Effector memory CD4-positive, alpha-beta T cell (primary cell): ENCODE measurements at regions not wholly inside any gene's neighbourhood (a gene's known extent, or its start where the extent isn't known, plus 50 kb on each side); places are given as distances from the start of the nearest gene placed in this dataset.

Experiments
- DNase-seq, 3 donors: peaks; one replicate each; pipeline ENCODE4 v3.0.0-alpha.2; 2020
- H3K27ac ChIP-seq: 2 replicates; pipeline ENCODE4 v1.7.0; 2013; ENCODE audit warnings: mild to moderate bottlenecking, low read length, moderate library complexity; ENCODE audit not compliant: insufficient read depth, poor library complexity, severe bottlenecking
- H3K27me3 ChIP-seq: replicated peaks from 2 replicates; pipeline ENCODE4 v1.7.0; 2013; ENCODE audit warnings: mild to moderate bottlenecking, low read length; ENCODE audit not compliant: insufficient read depth, control insufficient read depth, poor library complexity, severe bottlenecking
- H3K36me3 ChIP-seq: 2 replicates; pipeline ENCODE4 v1.7.0; 2013; ENCODE audit warnings: mild to moderate bottlenecking, low read length, moderate library complexity; ENCODE audit not compliant: control insufficient read depth, insufficient read depth
- H3K4me1 ChIP-seq: 2 replicates; pipeline ENCODE4 v1.7.0; 2013; ENCODE audit warnings: low read length, mild to moderate bottlenecking; ENCODE audit not compliant: control insufficient read depth, insufficient read depth, poor library complexity, severe bottlenecking
- H3K4me3 ChIP-seq: 2 replicates; pipeline ENCODE4 v1.7.0; 2013; ENCODE audit warnings: low read length, low read depth, mild to moderate bottlenecking; ENCODE audit not compliant: insufficient read depth, poor library complexity, severe bottlenecking
- H3K9me3 ChIP-seq: 2 replicates; pipeline ENCODE4 v1.7.0; 2013; ENCODE audit warnings: mild to moderate bottlenecking, low read length, moderate library complexity; ENCODE audit not compliant: control insufficient read depth

- Histone ChIP-seq H3K9me3 (no peaks in the 10 kb centered on the region), H3K4me3 (no peak overlapping the region), H3K4me1 (no peaks in the 10 kb centered on the region), H3K36me3 (no peaks in the 10 kb centered on the region), H3K27me3 (no peaks in the 10 kb centered on the region), H3K27ac (no peak overlapping the region)
- no peak for DNase-seq
Measured at GRCh38 chr13:27014406-27015359, 156.9 kb downstream of the USP12 start.

DNA sequence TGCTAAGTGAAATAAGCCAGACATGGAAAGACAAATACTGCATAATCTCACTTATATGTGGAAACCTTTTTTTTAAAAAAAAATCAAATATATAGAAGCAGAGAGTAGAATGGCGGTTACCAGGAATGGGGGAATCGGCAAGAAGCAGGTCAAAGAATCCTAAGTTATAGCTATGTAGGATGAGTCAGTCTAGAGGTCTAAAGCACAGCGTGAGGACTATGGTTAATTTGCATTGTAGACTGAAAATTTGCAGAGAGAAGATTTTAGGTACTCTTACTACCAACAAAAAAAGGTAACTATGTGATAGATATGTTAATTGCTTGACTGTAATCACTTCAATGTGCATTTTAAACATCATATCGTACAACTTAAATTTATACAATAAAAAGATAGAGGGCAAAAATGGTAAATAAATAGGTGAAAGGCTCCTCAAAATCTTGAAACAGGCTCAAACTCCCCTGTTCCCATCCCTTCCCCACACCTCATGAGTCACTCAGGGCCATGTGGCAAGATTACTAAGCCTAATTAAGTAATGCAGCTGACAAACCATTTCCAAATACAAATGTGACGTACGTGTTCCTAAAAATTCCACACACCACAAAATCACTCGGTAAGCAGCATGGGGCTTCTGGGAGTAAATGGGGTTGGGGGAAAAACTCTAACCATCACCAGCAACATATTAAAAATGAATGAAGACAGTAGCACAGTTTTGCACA is 159.0 kb downstream of the USP12 start:
- H3K27ac ChIP-seq: no peak overlapping the region
- no peaks in the 10 kb centered on the region for H3K9me3 ChIP-seq
- no peak for DNase-seq
- H3K4me1 ChIP-seq: no peaks in the 10 kb centered on the region
- H3K4me3 ChIP-seq: no peak overlapping the region
- H3K36me3 ChIP-seq: no peaks in the 10 kb centered on the region
- no peaks in the 10 kb centered on the region for H3K27me3 ChIP-seq

DNA sequence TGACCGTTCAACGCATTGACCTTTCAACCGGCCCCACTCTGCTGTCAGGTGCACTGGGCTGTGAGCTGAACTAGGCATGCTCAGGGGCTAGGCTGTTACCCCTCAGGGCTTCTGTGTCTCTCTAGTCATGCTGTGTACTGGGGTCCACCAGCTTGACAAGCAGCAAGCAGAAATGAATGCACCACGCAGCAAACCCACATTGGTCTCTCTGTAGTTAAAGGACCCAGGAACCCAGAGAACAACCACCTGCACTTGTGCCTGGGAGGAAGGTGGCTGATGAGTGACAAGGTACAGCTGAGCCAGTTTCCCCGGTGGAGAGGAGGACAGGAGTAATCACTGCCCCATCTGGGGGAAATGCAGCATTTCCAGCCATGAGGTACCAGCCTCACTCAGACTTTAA is 159.9 kb downstream of the USP12 start:
- Histone ChIP-seq H3K9me3 (no peaks in the 10 kb centered on the region), H3K27me3 (no peaks in the 10 kb centered on the region), H3K4me3 (no peak overlapping the region), H3K4me1 (no peaks in the 10 kb centered on the region), H3K36me3 (no peaks in the 10 kb centered on the region), H3K27ac (no peak overlapping the region)
- DNase-seq: no peak

DNA sequence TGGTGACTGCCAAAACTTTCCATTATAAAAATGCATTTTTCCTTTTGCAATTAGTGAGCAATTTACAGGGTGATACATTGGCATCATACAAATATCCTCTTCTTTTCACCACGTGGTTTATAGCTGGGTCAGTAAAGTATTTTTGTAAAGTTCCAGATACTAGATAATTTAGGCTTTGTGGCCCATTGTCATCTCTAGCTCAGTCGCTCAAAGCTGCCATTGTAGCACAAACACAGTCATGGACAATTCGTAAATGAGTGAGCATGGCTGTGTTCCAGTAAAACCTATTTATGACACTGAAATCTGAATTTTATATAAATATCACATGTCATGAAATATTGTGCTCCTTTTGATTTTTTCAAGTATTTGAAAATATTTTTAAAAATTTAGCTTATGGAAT is 162.9 kb downstream of the USP12 start:
- no peak overlapping the region for H3K27ac ChIP-seq
- no peaks in the 10 kb centered on the region for H3K36me3 ChIP-seq
- DNase-seq: no peak
- no peaks in the 10 kb centered on the region for H3K9me3 ChIP-seq
- no peaks in the 10 kb centered on the region for H3K4me1 ChIP-seq
- H3K27me3 ChIP-seq: no peaks in the 10 kb centered on the region
- H3K4me3 ChIP-seq: no peak overlapping the region

DNA sequence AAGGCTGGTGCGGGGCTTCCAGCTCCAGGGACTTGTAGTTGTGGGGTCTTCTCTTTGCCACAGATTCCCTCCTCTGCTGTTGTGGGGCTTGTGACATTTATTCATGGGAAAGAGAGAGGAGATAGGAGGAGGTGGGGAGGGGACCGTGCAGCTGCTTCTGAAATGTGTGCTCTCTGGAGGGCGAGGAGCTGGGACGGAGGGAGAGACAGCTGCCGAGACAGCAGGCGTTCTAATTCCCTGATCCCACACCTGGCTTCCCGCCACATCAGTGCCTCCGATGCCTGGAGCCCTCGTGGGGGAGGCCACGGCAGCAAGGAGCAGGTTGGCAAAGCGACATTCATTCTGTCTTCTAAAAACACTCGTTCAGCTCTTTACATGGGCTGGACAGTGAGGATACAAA is 164.4 kb downstream of the USP12 start:
- H3K4me1 ChIP-seq: no peaks in the 10 kb centered on the region
- no peak overlapping the region for H3K4me3 ChIP-seq
- no peaks in the 10 kb centered on the region for H3K9me3 ChIP-seq

DNA sequence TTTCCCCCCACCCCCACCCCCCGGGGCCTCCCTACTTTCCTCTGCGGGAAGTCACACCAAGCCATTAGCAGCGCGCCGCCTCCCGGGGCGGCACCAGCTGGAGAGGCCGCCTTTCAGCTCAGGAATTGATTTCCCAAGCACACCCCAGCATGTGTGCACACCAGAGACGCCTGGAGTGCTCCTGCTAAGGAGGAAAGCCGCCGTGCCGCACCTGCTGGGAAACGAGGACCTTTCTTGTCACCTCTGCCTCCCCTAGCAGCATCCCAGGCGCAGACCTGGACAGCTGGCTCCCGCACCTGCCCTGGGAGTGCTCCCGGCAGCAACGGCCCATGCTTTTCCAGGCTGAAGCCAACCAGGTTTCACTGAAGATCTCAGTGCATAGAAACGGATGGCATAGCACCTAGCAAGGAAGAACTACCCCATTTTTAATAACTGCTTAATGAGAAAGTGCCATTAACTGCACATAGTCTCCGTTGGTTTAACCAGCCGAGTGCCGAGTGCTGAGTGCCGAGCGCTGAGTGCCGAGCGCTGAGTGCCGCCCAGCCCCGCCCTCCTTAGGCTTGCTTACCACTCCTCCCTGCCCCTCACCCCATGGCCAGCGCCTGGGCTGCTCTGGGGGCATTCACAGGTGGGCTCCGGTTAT is 165.0 kb downstream of the USP12 start:
- Histone ChIP-seq H3K27me3 (peaks cover 5% of the 10 kb centered on the region), H3K4me3 (no peak overlapping the region), H3K9me3 (no peaks in the 10 kb centered on the region), H3K27ac (no peak overlapping the region), H3K4me1 (no peaks in the 10 kb centered on the region), H3K36me3 (no peaks in the 10 kb centered on the region)
- DNase-seq: no peak

More for the DNA sequence above, 164.4 kb downstream of the USP12 start:
- DNase-seq: no peak
- Histone ChIP-seq H3K27me3 (peaks cover 5% of the 10 kb centered on the region), H3K36me3 (no peaks in the 10 kb centered on the region), H3K27ac (no peak overlapping the region)

GRCh38 chr13:27005976-27006518 is 165.6 kb downstream of the USP12 start:
- Histone ChIP-seq H3K4me3 (no peak overlapping the region), H3K27ac (no peak overlapping the region), H3K27me3 (peaks cover 5% of the 10 kb centered on the region), H3K4me1 (no peaks in the 10 kb centered on the region), H3K36me3 (no peaks in the 10 kb centered on the region), H3K9me3 (no peaks in the 10 kb centered on the region)
- no peak for DNase-seq

DNA sequence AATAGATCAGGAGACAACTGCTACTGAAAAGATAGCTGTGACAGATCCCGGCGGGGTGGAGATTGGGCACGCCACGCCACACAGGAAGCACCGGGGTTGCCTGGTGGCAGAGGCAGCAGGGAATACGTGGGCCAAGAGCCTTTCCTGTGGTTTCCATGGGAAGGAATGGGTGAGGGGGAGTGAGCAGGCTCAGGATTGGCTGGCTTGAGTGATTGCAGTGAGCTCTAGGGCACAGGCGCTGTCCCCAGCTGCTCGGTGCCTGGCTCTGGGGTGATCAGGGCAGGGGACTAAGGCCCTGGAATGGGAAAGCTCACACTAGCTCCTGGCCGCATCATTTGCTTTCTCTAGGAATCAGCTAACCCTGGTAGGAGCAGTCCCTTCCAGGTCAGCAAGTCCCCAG is 166.1 kb downstream of the USP12 start:
- no peak for DNase-seq
- Histone ChIP-seq H3K27me3 (peaks cover 5% of the 10 kb centered on the region), H3K9me3 (no peaks in the 10 kb centered on the region), H3K36me3 (no peaks in the 10 kb centered on the region), H3K27ac (no peak overlapping the region), H3K4me3 (no peak overlapping the region), H3K4me1 (no peaks in the 10 kb centered on the region)

DNA sequence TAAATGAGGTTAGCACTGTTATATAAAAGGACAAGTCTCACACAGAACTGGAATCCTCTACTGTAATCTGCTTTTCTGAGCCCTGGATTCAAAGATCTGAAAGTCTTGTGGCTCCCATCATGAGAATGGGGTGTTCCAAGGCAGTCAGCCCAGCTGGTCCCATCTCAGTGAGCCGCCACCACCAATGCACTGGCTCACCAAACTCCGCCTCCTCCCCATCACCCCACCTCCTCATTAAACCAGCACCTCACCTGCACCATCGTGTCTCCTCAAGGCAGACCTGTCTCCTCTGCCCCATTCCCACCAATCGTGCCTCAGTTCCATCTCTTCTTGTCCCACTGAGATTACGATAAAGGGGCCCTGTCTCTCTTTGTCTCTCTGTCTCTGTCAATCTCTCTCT is 166.7 kb downstream of the USP12 start:
- H3K27me3 ChIP-seq: peaks cover 5% of the 10 kb centered on the region
- H3K4me3 ChIP-seq: no peak overlapping the region
- no peak for DNase-seq
- H3K4me1 ChIP-seq: no peaks in the 10 kb centered on the region
- no peak overlapping the region for H3K27ac ChIP-seq
- no peaks in the 10 kb centered on the region for H3K36me3 ChIP-seq
- no peaks in the 10 kb centered on the region for H3K9me3 ChIP-seq
